GM12865 (cell line): ENCODE measurements at regions not wholly inside any gene's neighbourhood (a gene's known extent, or its start where the extent isn't known, plus 50 kb on each side); places are given as distances from the start of the nearest gene placed in this dataset.

Experiments used
- DNase-seq: peaks from one replicate; pipeline ENCODE4 v3.0.0; 2010; ENCODE audit warnings: low read depth
- H3K4me3 ChIP-seq: 2 replicates; pipeline ENCODE4 v1.5.1; 2011; ENCODE audit warnings: mild to moderate bottlenecking, low read depth, low read length, control low read depth
- TF ChIP-seq, protein P1 (sequence below): IDR thresholded peaks from 2 replicates; pipeline ENCODE4 v1.5.1; 2011; ENCODE audit warnings: low read length, control low read depth, low read depth, inconsistent platforms; ENCODE audit not compliant: insufficient read depth; ENCODE audit errors: missing control alignments

DNA sequence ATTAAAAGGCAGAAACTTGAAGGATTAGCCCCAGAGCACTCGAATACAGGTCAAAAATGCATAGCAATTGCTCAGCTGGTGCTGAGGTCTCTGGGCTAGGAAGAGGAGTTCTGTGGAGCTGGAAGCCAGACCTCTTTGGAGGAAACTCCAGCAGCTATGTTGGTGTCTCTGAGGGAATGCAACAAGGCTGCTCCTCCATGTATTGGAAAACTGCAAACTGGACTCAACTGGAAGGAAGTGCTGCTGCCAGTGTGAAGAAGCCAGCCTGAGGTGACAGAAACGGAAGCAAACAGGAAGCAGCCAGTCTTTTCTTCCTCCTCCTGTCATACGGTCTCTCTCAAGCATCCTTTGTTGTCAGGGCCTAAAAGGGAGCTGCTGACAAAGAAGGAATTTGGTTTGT is 233.4 kb upstream of the FGGY start:
- DNase-seq, result no peak
- TF ChIP-seq, protein P1, sequence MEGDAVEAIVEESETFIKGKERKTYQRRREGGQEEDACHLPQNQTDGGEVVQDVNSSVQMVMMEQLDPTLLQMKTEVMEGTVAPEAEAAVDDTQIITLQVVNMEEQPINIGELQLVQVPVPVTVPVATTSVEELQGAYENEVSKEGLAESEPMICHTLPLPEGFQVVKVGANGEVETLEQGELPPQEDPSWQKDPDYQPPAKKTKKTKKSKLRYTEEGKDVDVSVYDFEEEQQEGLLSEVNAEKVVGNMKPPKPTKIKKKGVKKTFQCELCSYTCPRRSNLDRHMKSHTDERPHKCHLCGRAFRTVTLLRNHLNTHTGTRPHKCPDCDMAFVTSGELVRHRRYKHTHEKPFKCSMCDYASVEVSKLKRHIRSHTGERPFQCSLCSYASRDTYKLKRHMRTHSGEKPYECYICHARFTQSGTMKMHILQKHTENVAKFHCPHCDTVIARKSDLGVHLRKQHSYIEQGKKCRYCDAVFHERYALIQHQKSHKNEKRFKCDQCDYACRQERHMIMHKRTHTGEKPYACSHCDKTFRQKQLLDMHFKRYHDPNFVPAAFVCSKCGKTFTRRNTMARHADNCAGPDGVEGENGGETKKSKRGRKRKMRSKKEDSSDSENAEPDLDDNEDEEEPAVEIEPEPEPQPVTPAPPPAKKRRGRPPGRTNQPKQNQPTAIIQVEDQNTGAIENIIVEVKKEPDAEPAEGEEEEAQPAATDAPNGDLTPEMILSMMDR, result no peak
- no peak overlapping the region for H3K4me3 ChIP-seq

DNA sequence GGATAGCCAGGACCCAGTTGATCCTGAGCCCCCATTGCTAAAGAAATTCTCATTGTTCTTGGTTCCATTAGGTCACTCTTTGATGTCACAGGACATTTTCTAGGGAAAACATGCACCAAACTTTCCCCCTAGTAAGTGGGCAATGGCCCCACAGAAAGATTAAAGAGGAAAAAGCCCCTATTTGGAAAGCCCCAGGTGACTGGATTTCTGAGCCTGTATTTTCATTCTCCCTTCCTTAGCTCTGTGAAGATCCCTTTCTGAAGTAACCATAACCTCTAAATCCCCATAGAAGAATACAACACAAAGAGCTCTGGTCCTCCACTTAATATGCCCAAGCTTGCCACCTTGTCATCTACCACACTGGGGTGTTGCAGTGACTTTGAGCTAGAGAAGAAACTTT is 232.3 kb upstream of the FGGY start:
- peak; percentile 10 for DNase-seq
- no peak overlapping the region for H3K4me3 ChIP-seq

DNA sequence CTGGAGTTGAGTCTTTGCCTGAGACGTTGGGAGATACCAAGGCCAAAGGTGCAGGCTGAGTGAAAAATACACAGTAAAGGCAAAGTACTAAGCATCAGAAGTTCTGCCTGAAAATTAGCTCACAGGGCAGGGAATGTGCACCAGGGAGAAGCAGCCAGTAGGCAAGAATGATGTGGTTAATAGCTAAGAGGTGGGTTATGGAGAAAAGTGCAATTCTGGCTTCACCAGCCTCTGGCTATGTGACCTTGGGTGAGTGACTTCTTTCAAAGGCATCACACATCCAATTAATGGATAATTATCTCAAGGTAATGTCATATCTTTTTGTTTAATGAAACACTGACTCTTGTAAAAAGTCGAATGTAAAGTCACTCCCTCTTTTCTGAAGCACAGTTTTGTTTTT is 230.7 kb upstream of the FGGY start:
- TF ChIP-seq, protein P1, result no peak
- DNase-seq, result no peak
- H3K4me3 ChIP-seq, result no peak overlapping the region

More for the DNA sequence above, 232.3 kb upstream of the FGGY start:
- TF ChIP-seq, protein P1, result no peak

DNA sequence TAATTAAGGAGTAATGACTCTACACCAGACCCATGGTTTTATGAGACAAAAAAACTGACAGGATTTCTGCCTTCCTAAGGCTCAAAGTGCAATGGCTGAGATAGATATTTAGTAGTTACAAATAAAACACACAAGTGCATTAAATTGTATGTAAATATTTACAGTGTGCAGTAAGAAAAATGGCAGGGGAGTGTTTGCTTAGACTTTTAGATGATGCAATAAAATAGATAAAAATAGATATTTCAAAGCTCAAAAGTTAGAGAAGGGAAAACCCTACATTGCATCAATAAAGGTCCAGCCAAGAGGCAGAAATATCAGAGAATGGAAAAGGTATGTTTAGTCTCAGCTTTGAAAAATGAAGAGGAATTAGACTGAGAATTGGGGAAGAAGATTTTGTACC is 226.3 kb upstream of the FGGY start:
- no peak for DNase-seq
- TF ChIP-seq, protein P1, result no peak
- no peak overlapping the region for H3K4me3 ChIP-seq

DNA sequence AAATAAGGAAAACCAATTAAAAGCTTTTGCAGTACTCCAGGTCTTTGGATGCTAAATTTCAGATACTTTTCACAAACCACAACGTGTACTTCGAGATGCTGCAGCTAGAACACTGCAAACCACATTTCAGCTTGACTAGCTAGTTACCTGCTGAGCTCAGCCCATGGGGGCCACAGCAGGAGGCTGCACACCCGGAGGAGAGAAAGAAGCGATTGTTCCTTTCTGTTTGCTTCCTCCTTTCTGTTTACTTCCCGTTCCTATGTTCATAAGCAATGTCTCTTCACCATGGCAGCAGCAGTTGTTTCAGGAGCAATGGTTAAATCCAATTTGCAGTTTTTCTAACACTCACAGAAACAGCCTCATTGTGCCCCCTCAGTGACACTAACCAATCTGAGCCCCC is 225.6 kb upstream of the FGGY start:
- no peak overlapping the region for H3K4me3 ChIP-seq
- DNase-seq, result peak; percentile 11
- TF ChIP-seq, protein P1, result no peak

DNA sequence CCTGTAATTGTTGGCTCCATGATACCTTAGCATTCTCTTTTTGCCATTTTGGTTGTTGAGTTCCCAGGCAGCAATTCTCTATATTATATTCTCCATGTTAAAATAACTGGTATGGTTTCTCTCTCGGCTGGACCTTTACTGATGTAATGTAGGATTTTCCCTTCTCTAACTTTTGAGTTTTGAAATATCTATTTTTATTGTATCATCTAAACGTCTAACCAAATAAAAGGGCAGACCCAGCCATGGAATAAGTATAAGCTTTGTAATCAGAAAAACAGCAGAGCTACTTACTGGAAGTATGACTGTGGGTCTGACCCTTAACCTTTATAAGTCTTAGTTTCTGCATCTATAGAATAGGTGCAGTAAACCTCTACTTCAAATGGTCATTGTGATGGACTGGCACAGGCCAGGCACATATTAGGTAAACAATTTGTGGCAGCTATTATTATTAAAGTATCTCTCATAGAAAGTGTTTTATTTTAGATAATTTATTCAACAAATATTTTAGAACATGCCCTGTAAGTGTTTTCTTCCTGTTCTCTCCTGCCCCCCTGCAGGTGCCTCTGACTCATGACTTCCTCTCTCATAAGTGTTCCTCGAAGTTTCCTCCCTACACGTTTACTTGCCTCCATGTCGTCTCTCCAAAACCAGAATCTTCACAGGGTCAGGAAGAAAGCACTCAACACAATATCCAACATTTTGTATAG is 224.9 kb upstream of the FGGY start:
- no peak overlapping the region for H3K4me3 ChIP-seq
- TF ChIP-seq, protein P1, result no peak
- peak; percentile 36 for DNase-seq

DNA sequence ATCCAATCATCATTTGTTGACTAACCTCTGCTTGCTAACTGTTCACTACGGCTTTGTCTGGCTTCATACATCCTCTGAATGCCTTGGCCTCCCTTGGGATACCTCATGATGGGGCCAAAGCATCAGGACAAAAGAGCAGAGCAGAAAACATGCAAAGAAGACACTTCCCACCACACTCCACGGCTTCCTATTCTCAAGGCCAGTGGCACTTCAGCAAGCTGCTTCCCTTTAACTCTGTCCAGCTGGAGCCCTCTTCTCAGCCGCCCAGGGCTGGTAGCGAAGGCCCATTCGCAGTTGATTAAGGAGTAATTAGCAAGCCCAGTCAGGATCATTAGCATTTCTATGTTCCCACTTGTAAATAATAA is 224.3 kb upstream of the FGGY start:
- TF ChIP-seq, protein P1, result no peak
- no peak for DNase-seq
- no peak overlapping the region for H3K4me3 ChIP-seq
